Heart right ventricle (tissue), 16 donors: ENCODE measurements at regions not wholly inside any gene's neighbourhood (a gene's known extent, or its start where the extent isn't known, plus 50 kb on each side); places are given as distances from the start of the nearest gene placed in this dataset.
"Not testable (repeated sequence)": the region's sequence is repeated elsewhere in the genome, so short reads cannot be mapped to it uniquely, and the experiment has no call there.

Source experiments
- ATAC-seq, 8 donors: fragments of 200-7000 bp; cut with Tn5 transposase; one replicate each; pipeline ENCODE4 v1.9.1; 2020; ENCODE audit warnings: mild to moderate bottlenecking in 8 of 8, moderate library complexity in 8 of 8, moderate number of reproducible peaks in 1 of 8
- DNase-seq, 2 donors: peaks; one replicate each; pipeline ENCODE4 v3.0.0-alpha.2; 2020
- H3K27ac ChIP-seq, 10 donors: fragments of 200-600 bp; sonication (generic) in 2 of 10; one replicate each; pipeline versions ENCODE4 v1.5.0 to v1.8.0; 2020 to 2022; ENCODE audit warnings: mild to moderate bottlenecking in 3 of 10
- H3K27me3 ChIP-seq, 7 donors: fragments of 200-600 bp; one replicate each; pipeline ENCODE4 v1.8.0; 2021 to 2022; ENCODE audit warnings: mild to moderate bottlenecking in 2 of 7
- H3K36me3 ChIP-seq, 9 donors: fragments of 200-600 bp; sonication (generic) in 1 of 9; one replicate each; pipeline versions ENCODE4 v1.5.0 to v1.8.0; 2020 to 2022; ENCODE audit warnings: mild to moderate bottlenecking in 2 of 9
- H3K4me1 ChIP-seq, 9 donors: fragments of 200-600 bp; sonication (generic) in 1 of 9; one replicate each; pipeline versions ENCODE4 v1.5.0 to v1.8.0; 2020 to 2022; ENCODE audit warnings: mild to moderate bottlenecking in 4 of 9
- H3K4me3 ChIP-seq, 10 donors: fragments of 200-600 bp; sonication (generic) in 2 of 10; one replicate each; pipeline versions ENCODE4 v1.5.0 to v1.8.0; 2020 to 2022; ENCODE audit warnings: mild to moderate bottlenecking in 7 of 10, moderate library complexity in 2 of 10
- H3K9me3 ChIP-seq, 11 donors: fragments of 200-600 bp in 10 of 11; sonication (generic) in 2 of 11; one replicate each; pipeline versions ENCODE4 v1.5.0 to v1.8.0; 2013 to 2022; ENCODE audit warnings: mild to moderate bottlenecking in 2 of 11, control low read depth in 1 of 11, moderate library complexity in 1 of 11
- WGBS, 2 donors: extraction: QIAGEN DNeasy Blood & Tissue Kit; methylation state at CpG; one replicate each; pipeline ENCODE4 v1.1.7; 2013; ENCODE audit warnings: inconsistent platforms in 1 of 2; 5-methylcytosine and 5-hydroxymethylcytosine counted together
- intact Hi-C, 10 donors: fragments of 100-400 bp; cut with DNase I; formaldehyde crosslinking; loops; one replicate each; pipeline versions ENCODE4 v1.11.1 to v1.14.2; 2022
- TF ChIP-seq, protein P1 (sequence below), 9 donors: fragments of 200-600 bp; sonication (generic) in 2 of 9; IDR thresholded peaks; one replicate each; pipeline versions ENCODE4 v1.5.0 to v1.8.0; 2021 to 2022; ENCODE audit warnings: antibody characterized with exemption in 9 of 9, mild to moderate bottlenecking in 5 of 9, moderate library complexity in 1 of 9
- donor health status: Arrhythmogenic right ventricular cardiomyopathy.
- donor health status: ischemic (EF 13 %, LVEDD 7.1; RV severe dilation, severe dysfunction).
- donor health status: healthy with polysubstance abuse.
- donor health status: DM: no; HTN: yes; CAD: no.
- donor health status: DM: no; HTN: no; CAD: no.
- donor health status: ischemic (EF 25% LVEDD 6.9; RV normal size, moderate dysfunction).
- donor health status: ischemic (EF 25% LVEDD 5.7; RV mildly dilated, moderate dysfunction).
- donor health status: healthy.
- donor health status: DM: yes; HTN: yes; CAD: no.
- donor health status: Ischemic cardiomyopathy.
- donor health status: ischemic (EF 35%, LVEDD 5.7; RV mildly dilated, moderate dysfunction).
- donor health status: nonischemic (EF 11% LVEDD 7.7; RV severe dilation, severe dysfunction).
- donor health status: DM: yes; HTN: yes; CAD: no.
- donor health status: PGD.
- donor health status: ischemic (EF 29% LVEDD 5.4; RV normal size, mild dysfunction).
- donor health status: nonischemic (EF 23%, LVEDD 6.1; RV moderate dilation, normal function).

DNA sequence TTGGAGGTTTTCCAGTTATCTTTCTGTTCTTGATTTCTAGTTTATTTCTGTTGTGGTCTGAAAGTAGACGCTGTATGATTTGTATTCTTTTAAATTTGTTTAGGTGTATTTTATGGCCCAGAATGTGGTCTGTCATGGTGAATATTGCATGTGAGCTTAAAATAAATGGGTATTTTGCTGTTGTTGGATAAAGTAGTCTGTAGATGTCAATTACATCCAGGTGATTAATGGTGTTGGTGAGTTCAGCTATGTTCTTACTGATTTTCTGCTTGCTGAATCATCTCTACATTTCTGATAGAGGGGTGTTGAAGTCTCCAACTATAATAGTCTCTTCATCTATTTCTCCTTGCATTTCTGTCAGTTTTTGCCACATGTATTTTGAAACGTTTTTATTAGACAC lies 383.3 kb upstream of the SGO1 start:
- TF ChIP-seq, protein P1, sequence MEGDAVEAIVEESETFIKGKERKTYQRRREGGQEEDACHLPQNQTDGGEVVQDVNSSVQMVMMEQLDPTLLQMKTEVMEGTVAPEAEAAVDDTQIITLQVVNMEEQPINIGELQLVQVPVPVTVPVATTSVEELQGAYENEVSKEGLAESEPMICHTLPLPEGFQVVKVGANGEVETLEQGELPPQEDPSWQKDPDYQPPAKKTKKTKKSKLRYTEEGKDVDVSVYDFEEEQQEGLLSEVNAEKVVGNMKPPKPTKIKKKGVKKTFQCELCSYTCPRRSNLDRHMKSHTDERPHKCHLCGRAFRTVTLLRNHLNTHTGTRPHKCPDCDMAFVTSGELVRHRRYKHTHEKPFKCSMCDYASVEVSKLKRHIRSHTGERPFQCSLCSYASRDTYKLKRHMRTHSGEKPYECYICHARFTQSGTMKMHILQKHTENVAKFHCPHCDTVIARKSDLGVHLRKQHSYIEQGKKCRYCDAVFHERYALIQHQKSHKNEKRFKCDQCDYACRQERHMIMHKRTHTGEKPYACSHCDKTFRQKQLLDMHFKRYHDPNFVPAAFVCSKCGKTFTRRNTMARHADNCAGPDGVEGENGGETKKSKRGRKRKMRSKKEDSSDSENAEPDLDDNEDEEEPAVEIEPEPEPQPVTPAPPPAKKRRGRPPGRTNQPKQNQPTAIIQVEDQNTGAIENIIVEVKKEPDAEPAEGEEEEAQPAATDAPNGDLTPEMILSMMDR (IDR thresholded peaks at IDR 0.05) = no peak
- peaks cover 0 to 2% (median under 1%) of the 10 kb centered on the region in 9 donors for H3K4me1 ChIP-seq
- H3K9me3 ChIP-seq = no peaks in the 10 kb centered on the region
- intact Hi-C loops = no loop called here
- no peak for DNase-seq
- no peaks in the 10 kb centered on the region for H3K27me3 ChIP-seq
- no peak overlapping the region for H3K4me3 ChIP-seq
- 21 to 36% methylated on average over 2 of the region's 2 CpGs for WGBS, 2 donors
- no peak for ATAC-seq
- no peak overlapping the region for H3K27ac ChIP-seq
- H3K36me3 ChIP-seq = no peaks in the 10 kb centered on the region

DNA sequence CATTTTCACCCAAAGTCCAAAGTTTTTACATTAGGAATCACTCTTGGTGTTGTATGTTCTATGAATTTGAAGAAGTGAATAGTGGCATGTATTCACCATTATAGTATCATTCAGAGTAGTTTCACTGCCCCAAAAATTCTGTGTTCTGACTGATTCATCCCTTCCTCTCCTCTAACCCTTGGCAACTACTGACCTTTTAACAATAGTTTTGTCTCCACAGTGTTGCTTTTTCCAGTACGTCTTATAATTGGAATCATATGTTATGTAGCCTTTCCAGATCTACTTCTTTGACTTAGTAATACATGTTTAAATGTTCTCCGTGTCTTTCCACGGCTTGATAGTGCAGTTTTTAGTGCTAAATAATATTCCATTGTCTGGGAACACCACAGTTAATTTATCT lies 379.0 kb upstream of the SGO1 start:
- TF ChIP-seq, protein P1 (IDR thresholded peaks at IDR 0.05) = no peak
- Histone ChIP-seq H3K27me3 (no peaks in the 10 kb centered on the region), H3K36me3 (no peaks in the 10 kb centered on the region), H3K4me1 (no peaks in the 10 kb centered on the region), H3K4me3 (no peak overlapping the region), H3K9me3 (no peaks in the 10 kb centered on the region), H3K27ac (no peak overlapping the region)
- intact Hi-C loops = no loop called here
- DNase-seq (no peak), ATAC-seq (no peak)
- WGBS, 2 donors = 79 to 86% methylated on average over 3 of the region's 3 CpGs

DNA sequence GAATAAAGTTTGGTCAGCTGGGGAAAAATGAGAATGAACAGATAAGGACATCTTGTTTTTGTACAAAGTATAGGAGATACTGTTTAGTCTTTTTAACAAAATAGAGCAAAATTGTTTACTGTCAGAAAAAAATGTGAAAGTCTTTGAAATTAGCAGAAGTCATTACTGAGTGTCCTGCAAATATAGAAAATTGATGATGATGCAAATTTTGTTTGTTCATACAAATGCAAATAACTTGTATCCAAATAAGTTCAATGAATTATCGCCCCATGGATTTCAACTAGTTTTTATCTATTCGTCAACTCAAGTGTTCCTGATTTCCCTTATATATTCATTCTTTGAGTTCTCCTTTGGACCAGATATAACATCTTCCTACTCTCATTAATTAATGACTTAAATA lies 378.0 kb upstream of the SGO1 start:
- WGBS, 2 donors = 96 to 97% methylated on average over 2 of the region's 2 CpGs
- TF ChIP-seq, protein P1 (IDR thresholded peaks at IDR 0.05) = no peak
- Histone ChIP-seq H3K4me1 (no peaks in the 10 kb centered on the region), H3K27ac (no peak overlapping the region), H3K4me3 (no peak overlapping the region), H3K27me3 (no peaks in the 10 kb centered on the region), H3K9me3 (no peaks in the 10 kb centered on the region), H3K36me3 (no peaks in the 10 kb centered on the region)
- no peak for DNase-seq
- intact Hi-C loops = no loop called here
- no peak for ATAC-seq

DNA sequence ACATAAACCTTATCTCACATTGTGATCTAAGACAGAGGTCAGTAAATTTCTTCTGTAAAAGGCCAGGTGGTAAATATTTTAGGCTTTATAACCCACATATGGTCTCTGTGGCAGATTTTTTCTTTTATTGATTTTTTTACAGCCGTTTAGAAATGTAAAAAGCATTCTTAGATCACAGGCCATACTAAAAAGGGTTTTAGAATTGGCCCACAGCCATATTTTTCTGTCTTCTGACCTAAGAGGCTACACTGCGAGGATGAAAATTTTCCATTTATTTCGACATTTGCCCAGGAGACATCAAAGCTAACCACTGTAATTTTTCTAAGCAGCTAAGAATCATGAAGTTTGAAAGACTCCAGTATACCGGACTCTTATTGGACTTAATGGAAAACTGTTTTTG lies 377.2 kb upstream of the SGO1 start:
- whole genome bisulfite sequencing, 2 donors = 61 to 79% methylated on average over 4 of the region's 4 CpGs
- ATAC-seq = no peak
- no peaks in the 10 kb centered on the region for H3K36me3 ChIP-seq
- DNase-seq = no peak
- H3K27me3 ChIP-seq = no peaks in the 10 kb centered on the region
- H3K4me3 ChIP-seq = no peak overlapping the region
- TF ChIP-seq, protein P1 (IDR thresholded peaks at IDR 0.05) = no peak
- intact Hi-C loops = no loop called here
- H3K9me3 ChIP-seq = no peaks in the 10 kb centered on the region
- no peak overlapping the region for H3K27ac ChIP-seq
- no peaks in the 10 kb centered on the region for H3K4me1 ChIP-seq

DNA sequence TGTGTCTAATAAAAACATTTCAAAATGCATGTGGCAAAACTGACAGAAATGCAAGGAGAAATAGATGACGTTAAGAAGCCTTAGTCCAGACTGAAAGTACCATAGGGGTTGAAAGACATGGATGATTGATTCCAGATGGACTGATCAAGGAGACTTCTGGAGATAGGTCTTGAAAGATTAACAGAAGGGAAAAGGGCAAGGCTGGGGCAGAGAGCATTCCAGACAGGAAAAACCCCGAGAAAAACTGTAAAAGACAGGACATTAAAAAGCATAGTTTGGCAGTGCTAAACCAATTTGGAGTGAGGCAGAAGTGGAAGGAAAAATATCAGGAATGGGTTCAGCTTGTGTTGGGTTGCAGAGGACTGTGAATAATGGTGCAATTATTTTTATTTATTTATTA lies 375.2 kb upstream of the SGO1 start:
- ATAC-seq (no peak), DNase-seq (no peak)
- Histone ChIP-seq H3K27ac (no peak overlapping the region), H3K36me3 (no peaks in the 10 kb centered on the region), H3K27me3 (no peaks in the 10 kb centered on the region), H3K4me3 (no peak overlapping the region), H3K9me3 (no peaks in the 10 kb centered on the region), H3K4me1 (no peaks in the 10 kb centered on the region)
- 23 to 27% methylated on average over 2 of the region's 2 CpGs for WGBS, 2 donors
- intact Hi-C loops = no loop called here
- TF ChIP-seq, protein P1 (IDR thresholded peaks at IDR 0.05) = no peak

DNA sequence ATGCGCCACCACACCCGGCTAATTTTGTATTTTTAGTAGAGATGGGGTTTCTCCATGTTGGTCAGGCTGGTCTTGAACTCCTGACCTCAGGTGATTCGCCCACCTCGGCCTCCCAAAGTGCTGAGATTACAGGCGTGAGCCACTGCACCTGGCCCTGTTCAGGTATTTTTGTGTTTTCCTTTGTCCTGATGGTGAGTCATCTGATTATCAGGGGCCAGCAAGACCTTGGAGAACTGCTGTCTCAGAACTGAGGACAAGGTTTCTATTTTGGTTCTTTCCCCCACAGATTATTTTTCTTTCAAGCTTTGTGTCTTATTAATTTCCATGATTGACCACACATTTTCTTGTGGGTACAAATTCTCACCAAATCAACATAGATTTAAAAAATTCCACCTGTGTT lies 374.4 kb upstream of the SGO1 start:
- H3K4me1 ChIP-seq, DNase-seq, H3K36me3 ChIP-seq, H3K4me3 ChIP-seq, ATAC-seq, intact Hi-C loops, H3K27ac ChIP-seq, H3K9me3 ChIP-seq, H3K27me3 ChIP-seq: not testable (repeated sequence)
- WGBS, 2 donors = 76 to 81% methylated on average over 5 of the region's 5 CpGs
